Activated CD4-positive, alpha-beta T cell treated with anti-CD3 and anti-CD28 coated beads for 1 hour (primary cell): ENCODE measurements at regions not wholly inside any gene's neighbourhood (a gene's known extent, or its start where the extent isn't known, plus 50 kb on each side); places are given as distances from the start of the nearest gene placed in this dataset.
"Not testable (repeated sequence)": the region's sequence is repeated elsewhere in the genome, so short reads cannot be mapped to it uniquely, and the experiment has no call there.

Experiments used
- DNase-seq: peaks from one replicate; pipeline ENCODE4 v3.0.0-alpha.2; 2020

GRCh38 chr12:91505006-91505405, 322.4 kb upstream of the DCN start:
- no peak for DNase-seq

- DNase-seq = no peak
Observed at GRCh38 chr12:91502208-91502607, 319.6 kb upstream of the DCN start.

GRCh38 chr12:91496337-91496736, 313.7 kb upstream of the DCN start:
- no peak for DNase-seq

- DNase-seq = no peak
Observed at GRCh38 chr12:91493308-91493707, 310.7 kb upstream of the DCN start.

- DNase-seq = no peak
Observed at GRCh38 chr12:91492648-91493047, 310.0 kb upstream of the DCN start.

GRCh38 chr12:91490667-91491311, 308.2 kb upstream of the DCN start:
- no peak for DNase-seq

- no peak for DNase-seq
Observed at GRCh38 chr12:91483471-91483985, 300.9 kb upstream of the DCN start.

GRCh38 chr12:91482231-91482630, 299.6 kb upstream of the DCN start:
- no peak for DNase-seq

GRCh38 chr12:91478500-91478899, 295.9 kb upstream of the DCN start:
- no peak for DNase-seq

GRCh38 chr12:91467686-91468085, 285.1 kb upstream of the DCN start:
- DNase-seq = no peak

GRCh38 chr12:91461061-91461460, 278.4 kb upstream of the DCN start:
- DNase-seq = no peak

GRCh38 chr12:91460469-91460868, 277.9 kb upstream of the DCN start:
- no peak for DNase-seq

GRCh38 chr12:91455321-91455720, 272.7 kb upstream of the DCN start:
- no peak for DNase-seq

GRCh38 chr12:91454179-91454578, 271.6 kb upstream of the DCN start:
- no peak for DNase-seq

GRCh38 chr12:91452464-91452863, 269.8 kb upstream of the DCN start:
- DNase-seq = not testable (repeated sequence)

- no peak for DNase-seq
Observed at GRCh38 chr12:91441993-91442952, 259.7 kb upstream of the DCN start.

- no peak for DNase-seq
Observed at GRCh38 chr12:91441246-91441645, 258.6 kb upstream of the DCN start.

- DNase-seq = no peak
Observed at GRCh38 chr12:91434081-91434480, 251.5 kb upstream of the DCN start.

- no peak for DNase-seq
Observed at GRCh38 chr12:91432755-91433154, 250.1 kb upstream of the DCN start.

GRCh38 chr12:91432089-91432488, 249.5 kb upstream of the DCN start:
- no peak for DNase-seq

- no peak for DNase-seq
Observed at GRCh38 chr12:91424506-91424905, 241.9 kb upstream of the DCN start.

GRCh38 chr12:91423693-91424050, 241.1 kb upstream of the DCN start:
- no peak for DNase-seq

- DNase-seq = no peak
Observed at GRCh38 chr12:91422811-91423692, 240.4 kb upstream of the DCN start.
